ENCODE measurements at regions not wholly inside any gene's neighbourhood (a gene's known extent, or its start where the extent isn't known, plus 50 kb on each side); places are given as distances from the start of the nearest gene placed in this dataset.

GRCh38 chr15:97600190-97600589, 360.3 kb upstream of the ARRDC4 start:
- TF ChIP-seq YY1 (IDR thresholded peaks at IDR 0.05; ENCODE audit: low read depth) (no peak), TAF1 (IDR thresholded peaks at IDR 0.05; ENCODE audit: low read depth) (no peak)
